ENCODE measurements at regions not wholly inside any gene's neighbourhood (a gene's known extent, or its start where the extent isn't known, plus 50 kb on each side); places are given as distances from the start of the nearest gene placed in this dataset.

DNA sequence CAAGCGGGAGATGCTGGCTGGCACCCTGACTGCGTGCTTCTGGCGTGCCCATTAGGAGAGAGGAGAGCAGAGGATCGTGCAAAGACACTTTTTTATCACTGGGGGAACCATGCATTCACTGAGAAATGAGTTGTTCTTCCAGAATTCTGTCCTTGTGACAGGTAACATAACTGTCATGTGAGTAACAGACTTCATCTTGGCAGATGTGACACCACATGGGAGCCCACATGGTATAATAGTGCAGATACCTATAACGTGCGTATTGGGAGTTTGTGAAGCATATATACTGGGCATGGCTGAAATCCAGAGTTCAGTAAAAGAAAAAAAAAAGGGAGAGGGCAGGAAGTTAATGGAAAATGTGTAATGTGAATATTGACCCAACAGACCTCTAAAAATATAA is 159.6 kb upstream of the BACE2 start:
- no peak for TF ChIP-seq ZFX (IDR thresholded peaks at IDR 0.05; ENCODE audit: borderline replicate concordance)
- TF ChIP-seq, protein P1, sequence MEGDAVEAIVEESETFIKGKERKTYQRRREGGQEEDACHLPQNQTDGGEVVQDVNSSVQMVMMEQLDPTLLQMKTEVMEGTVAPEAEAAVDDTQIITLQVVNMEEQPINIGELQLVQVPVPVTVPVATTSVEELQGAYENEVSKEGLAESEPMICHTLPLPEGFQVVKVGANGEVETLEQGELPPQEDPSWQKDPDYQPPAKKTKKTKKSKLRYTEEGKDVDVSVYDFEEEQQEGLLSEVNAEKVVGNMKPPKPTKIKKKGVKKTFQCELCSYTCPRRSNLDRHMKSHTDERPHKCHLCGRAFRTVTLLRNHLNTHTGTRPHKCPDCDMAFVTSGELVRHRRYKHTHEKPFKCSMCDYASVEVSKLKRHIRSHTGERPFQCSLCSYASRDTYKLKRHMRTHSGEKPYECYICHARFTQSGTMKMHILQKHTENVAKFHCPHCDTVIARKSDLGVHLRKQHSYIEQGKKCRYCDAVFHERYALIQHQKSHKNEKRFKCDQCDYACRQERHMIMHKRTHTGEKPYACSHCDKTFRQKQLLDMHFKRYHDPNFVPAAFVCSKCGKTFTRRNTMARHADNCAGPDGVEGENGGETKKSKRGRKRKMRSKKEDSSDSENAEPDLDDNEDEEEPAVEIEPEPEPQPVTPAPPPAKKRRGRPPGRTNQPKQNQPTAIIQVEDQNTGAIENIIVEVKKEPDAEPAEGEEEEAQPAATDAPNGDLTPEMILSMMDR (IDR thresholded peaks at IDR 0.05), result no peak
- H3K27ac ChIP-seq, result no peak overlapping the region

DNA sequence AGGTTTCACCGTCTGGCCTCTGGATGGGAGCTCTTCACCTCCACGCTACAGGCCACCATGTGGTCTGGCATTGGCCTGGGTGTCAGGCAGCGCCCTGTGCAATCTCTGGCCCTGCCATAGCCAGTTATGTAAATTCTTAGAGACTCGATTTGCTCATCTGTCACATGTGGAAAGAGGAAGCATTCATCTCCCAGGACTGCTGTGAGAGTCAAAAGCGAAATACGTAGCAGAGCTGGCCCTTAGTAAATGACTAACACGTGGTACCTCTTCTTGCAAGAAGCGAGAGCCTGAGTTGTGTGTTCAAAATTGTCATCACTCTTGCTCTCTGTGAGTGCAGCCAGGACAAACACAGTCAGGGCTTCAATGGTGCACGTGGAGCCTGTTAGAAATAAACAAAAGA is 159.0 kb upstream of the BACE2 start:
- no peak for TF ChIP-seq ZFX (IDR thresholded peaks at IDR 0.05; ENCODE audit: borderline replicate concordance)
- TF ChIP-seq, protein P1 (IDR thresholded peaks at IDR 0.05), result no peak
- no peak overlapping the region for H3K27ac ChIP-seq

DNA sequence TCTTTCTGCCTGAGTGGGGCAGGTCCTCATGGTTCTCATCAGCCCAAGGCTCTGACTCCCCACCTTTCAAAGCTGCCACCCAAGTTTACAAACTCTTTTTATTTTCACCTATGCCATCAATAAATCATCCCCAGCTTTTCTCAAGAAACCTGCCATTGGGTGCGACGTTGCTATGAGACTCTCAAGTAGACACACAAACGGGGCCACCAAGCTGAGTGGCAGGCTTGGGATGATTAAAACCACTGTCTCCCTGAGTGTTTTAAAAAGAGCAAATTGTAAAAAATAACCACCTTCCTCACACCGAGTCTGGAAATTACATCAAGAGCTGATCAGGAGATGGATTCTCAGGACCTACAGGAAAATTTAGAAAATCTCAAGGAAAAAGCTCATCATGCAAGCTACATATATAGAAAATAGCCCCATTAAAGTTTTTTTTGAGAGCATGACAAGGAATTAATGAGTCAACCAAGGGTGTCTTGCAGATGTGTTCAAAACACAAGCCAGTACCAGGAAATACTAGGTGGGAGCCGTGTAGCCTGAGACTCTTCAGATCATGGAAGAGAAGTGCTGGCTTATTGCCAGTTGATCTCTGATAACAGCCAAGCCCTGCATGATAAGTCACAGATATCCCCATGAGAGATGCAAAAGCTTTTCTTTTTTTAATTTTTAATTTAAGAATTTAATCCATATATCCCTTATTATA is 158.4 kb upstream of the BACE2 start:
- H3K27ac ChIP-seq, result no peak overlapping the region
- TF ChIP-seq, protein P1 (IDR thresholded peaks at IDR 0.05), result no peak
- no peak for TF ChIP-seq ZFX (IDR thresholded peaks at IDR 0.05; ENCODE audit: borderline replicate concordance)

DNA sequence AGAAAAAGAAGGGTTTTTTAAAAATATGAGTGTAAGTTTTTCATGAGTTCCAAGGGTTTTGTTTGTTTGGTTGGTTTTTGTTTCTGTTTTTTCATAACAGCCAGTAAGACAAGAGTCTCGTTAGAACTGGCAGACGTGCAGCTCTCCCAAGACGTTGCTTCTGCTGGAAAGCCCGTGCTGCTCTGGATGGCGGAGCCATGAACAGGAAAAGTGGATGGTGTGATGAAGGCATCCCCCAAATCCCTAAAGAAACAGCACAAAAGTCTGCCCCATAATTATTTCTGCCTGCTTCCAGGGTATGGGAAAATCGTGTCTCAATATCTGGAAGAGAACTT is 157.9 kb upstream of the BACE2 start:
- TF ChIP-seq, protein P1 (IDR thresholded peaks at IDR 0.05), result no peak
- TF ChIP-seq ZFX (IDR thresholded peaks at IDR 0.05; ENCODE audit: borderline replicate concordance), result no peak
- H3K27ac ChIP-seq, result no peak overlapping the region

DNA sequence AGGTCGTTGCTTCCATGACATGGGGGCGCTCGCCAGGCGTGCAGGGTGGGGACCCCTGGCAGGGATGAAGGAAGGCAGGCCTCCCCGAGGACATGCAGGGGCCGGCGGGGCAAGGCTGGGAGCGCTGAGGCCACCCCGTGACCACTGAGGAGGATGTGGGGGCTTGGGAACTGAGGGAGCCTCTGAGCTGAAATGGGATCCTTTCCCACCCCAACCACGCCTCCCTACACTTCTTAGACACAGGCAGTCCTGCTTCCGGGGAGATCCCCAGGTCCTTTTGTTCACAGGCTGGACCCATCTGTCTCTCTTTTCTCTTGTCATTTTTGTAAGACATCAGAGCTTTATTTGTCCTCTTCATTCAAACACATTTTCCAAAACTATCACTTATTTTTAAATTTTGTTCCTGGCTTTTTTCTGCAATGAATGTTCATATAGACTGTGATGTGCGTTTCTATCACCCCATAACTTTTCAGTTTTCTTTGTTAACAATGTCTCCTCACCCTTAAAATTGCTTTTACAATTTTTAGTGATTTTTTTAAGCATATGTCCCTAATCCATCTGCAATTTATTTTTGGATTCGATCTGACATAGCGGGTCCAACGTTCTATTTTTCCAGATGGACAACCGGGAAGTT is 156.7 kb upstream of the BACE2 start:
- TF ChIP-seq, protein P1 (IDR thresholded peaks at IDR 0.05), result no peak
- no peak for TF ChIP-seq ZFX (IDR thresholded peaks at IDR 0.05; ENCODE audit: borderline replicate concordance)
- no peak overlapping the region for H3K27ac ChIP-seq

DNA sequence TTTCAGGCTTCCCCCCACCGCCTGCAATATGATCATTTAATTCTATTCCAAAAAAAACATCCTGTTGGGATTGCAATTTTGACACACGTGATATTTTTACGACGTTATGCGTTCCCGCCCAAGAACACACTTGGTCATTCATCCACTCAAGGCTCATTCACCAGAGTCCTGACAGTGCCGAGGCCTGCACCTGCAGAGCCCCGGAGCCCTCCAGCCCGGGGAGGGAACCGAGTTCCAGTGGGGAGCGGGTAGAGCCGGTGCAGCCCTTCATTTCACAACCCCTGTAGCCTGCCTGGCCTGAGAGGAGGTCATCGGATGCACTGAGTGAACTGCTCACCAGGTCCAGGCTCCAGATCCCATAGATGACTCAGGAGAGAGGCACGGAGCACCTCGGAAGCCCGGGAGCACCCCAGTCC is 156.0 kb upstream of the BACE2 start:
- no peak overlapping the region for H3K27ac ChIP-seq
- no peak for TF ChIP-seq ZFX (IDR thresholded peaks at IDR 0.05; ENCODE audit: borderline replicate concordance)
- TF ChIP-seq, protein P1 (IDR thresholded peaks at IDR 0.05), result no peak

DNA sequence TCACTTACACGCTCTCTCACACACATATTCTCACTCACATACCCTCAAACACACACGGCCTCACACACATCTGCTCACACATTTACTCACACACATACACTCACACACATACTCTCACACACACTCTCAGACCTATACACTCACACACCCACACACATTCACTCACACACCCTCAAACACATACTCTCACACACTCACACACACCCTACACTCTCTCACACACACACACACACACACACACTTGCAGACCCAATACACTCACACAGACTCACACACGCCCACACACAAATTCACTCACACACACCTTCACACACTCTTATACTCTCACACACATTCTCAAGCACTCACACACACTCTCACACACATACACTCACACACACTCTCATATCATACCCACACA is 155.5 kb upstream of the BACE2 start:
- TF ChIP-seq ZFX (IDR thresholded peaks at IDR 0.05; ENCODE audit: borderline replicate concordance), result no peak
- TF ChIP-seq, protein P1 (IDR thresholded peaks at IDR 0.05), result no peak
- H3K27ac ChIP-seq, result no peak overlapping the region

All from 22Rv1 (cell line).